Esophagus muscularis mucosa (tissue), 4 donors: ENCODE measurements at regions not wholly inside any gene's neighbourhood (a gene's known extent, or its start where the extent isn't known, plus 50 kb on each side); places are given as distances from the start of the nearest gene placed in this dataset.

Experiments used
- DNase-seq: peaks from one replicate; pipeline ENCODE4 v3.0.0-alpha.2; 2017; ENCODE audit errors: extremely low spot score
- H3K27ac ChIP-seq, 4 donors: fragments of 200-600 bp; sonication (generic); replicated peaks in 1 of 4; 1 replicate in 3 of 4; 2 replicates in 1 of 4; pipeline ENCODE4 v1.5.1; 2016 to 2019; ENCODE audit warnings: mild to moderate bottlenecking in 1 of 4
- H3K27me3 ChIP-seq, 4 donors: fragments of 200-600 bp; sonication (generic); one replicate each; pipeline versions ENCODE4 v1.5.1 to v1.6.0; 2016 to 2019
- H3K36me3 ChIP-seq, 4 donors: fragments of 200-600 bp; sonication (generic); one replicate each; pipeline ENCODE4 v1.5.1; 2016 to 2019
- H3K4me1 ChIP-seq, 4 donors: fragments of 200-600 bp; sonication (generic); one replicate each; pipeline ENCODE4 v1.5.1; 2016 to 2019
- H3K4me3 ChIP-seq, 4 donors: fragments of 200-600 bp; sonication (generic); 1 replicate in 2 of 4; 2 replicates in 2 of 4; pipeline ENCODE4 v1.5.1; 2016 to 2019; ENCODE audit warnings: mild to moderate bottlenecking in 4 of 4, moderate library complexity in 1 of 4
- H3K9me3 ChIP-seq, 4 donors: fragments of 200-600 bp; sonication (generic); 1 replicate in 3 of 4; 2 replicates in 1 of 4; pipeline ENCODE4 v1.5.1; 2016 to 2019
- EP300 ChIP-seq: sonication (generic); formaldehyde crosslinking; IDR thresholded peaks from one replicate; pipeline ENCODE4 v1.6.1; 2017; ENCODE audit warnings: antibody characterized with exemption
- POLR2A ChIP-seq: fragments of 450-650 bp; IDR thresholded peaks from one replicate; pipeline ENCODE4 v1.6.1; 2017; ENCODE audit warnings: antibody characterized with exemption, moderate library complexity, mild to moderate bottlenecking, low read depth
- POLR2AphosphoS5 ChIP-seq, 2 donors: sonication (generic); formaldehyde crosslinking; IDR thresholded peaks; one replicate each; pipeline ENCODE4 v1.6.1; 2017; ENCODE audit warnings: antibody characterized with exemption in 2 of 2
- WGBS: methylation state at CpG from one replicate; pipeline ENCODE4 v1.1.5; 2018; 5-methylcytosine and 5-hydroxymethylcytosine counted together
- intact Hi-C: fragments of 100-400 bp; cut with DNase I; formaldehyde crosslinking; loops from one replicate; pipeline ENCODE4 v1.15.1; 2023
- TF ChIP-seq, protein P1 (sequence below), 3 experiments: fragments of 200-600 bp in 2 of 3; fragments of 450-650 bp in 1 of 3; sonication (generic) in 2 of 3; IDR thresholded peaks; one replicate each; pipeline ENCODE4 v1.5.1; 2017 to 2019; ENCODE audit warnings: antibody characterized with exemption in 3 of 3, mild to moderate bottlenecking in 2 of 3, moderate library complexity in 1 of 3

DNA sequence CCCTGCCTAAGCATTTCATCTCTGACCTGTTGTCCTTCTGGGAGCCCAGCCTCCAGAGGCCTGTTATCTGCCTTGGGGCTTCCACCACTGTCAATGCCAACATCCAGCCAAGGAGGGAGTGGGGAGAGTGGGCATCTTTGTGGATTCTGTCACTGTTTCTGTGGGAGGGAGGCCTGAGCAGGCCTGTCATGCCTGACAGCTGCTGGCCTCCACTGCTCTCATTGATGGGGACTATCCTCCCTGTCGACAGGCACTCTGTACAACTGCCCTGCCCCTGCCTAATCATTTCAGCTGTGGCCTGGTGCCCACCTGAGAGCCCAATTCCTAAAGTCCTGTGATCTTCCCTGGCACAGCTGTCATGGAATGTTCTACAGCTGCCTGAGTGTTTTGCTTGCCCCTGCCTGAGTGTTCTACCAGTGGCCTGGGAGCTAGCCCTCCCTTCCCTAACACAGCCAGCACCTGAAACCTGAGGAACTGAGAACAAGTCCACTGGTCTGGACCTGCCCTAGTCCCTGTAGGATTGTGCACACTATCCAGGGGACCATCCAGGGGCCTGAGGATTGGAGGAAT, 145.3 kb downstream of the FAM83B start:
- H3K27me3 ChIP-seq: no peaks in the 10 kb centered on the region
- H3K4me1 ChIP-seq: no peaks in the 10 kb centered on the region
- TF ChIP-seq POLR2A (no peak), EP300 (no peak), POLR2AphosphoS5 (IDR thresholded peaks at IDR 0.05) (no peak)
- TF ChIP-seq, protein P1, sequence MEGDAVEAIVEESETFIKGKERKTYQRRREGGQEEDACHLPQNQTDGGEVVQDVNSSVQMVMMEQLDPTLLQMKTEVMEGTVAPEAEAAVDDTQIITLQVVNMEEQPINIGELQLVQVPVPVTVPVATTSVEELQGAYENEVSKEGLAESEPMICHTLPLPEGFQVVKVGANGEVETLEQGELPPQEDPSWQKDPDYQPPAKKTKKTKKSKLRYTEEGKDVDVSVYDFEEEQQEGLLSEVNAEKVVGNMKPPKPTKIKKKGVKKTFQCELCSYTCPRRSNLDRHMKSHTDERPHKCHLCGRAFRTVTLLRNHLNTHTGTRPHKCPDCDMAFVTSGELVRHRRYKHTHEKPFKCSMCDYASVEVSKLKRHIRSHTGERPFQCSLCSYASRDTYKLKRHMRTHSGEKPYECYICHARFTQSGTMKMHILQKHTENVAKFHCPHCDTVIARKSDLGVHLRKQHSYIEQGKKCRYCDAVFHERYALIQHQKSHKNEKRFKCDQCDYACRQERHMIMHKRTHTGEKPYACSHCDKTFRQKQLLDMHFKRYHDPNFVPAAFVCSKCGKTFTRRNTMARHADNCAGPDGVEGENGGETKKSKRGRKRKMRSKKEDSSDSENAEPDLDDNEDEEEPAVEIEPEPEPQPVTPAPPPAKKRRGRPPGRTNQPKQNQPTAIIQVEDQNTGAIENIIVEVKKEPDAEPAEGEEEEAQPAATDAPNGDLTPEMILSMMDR (IDR thresholded peaks at IDR 0.05): no peak
- H3K27ac ChIP-seq: no peak overlapping the region
- DNase-seq: no peak
- no peaks in the 10 kb centered on the region for H3K36me3 ChIP-seq
- intact Hi-C loops: no loop called here
- no CpG with 5 or more reads among the region's 1 CpG for WGBS
- no peak overlapping the region for H3K4me3 ChIP-seq
- peaks cover 0 to 4% (median 2%) of the 10 kb centered on the region in 4 donors for H3K9me3 ChIP-seq

DNA sequence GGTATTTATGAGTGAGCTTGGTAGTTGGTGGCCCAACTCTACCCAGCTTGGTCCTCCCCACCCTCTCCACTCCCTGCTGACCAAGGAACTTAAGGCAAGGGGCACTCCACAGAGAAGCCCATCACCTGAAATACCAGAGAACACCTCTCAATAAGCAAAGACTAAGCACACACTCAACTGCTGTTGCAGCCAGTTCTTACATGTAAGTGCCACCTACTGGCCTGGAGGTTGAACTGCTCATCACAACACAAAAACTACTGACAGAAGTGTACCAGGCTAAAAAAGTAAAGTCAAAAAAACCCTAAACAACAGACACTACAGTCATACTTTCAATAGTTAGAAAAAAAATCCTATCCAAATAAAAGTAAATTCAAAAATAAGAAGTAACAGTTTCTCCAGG, 146.2 kb downstream of the FAM83B start:
- peaks cover 0 to 4% (median 2%) of the 10 kb centered on the region in 4 donors for H3K9me3 ChIP-seq
- no peak for DNase-seq
- H3K27me3 ChIP-seq: no peaks in the 10 kb centered on the region
- TF ChIP-seq, protein P1 (IDR thresholded peaks at IDR 0.05): no peak
- no peaks in the 10 kb centered on the region for H3K4me1 ChIP-seq
- no peaks in the 10 kb centered on the region for H3K36me3 ChIP-seq
- no peak overlapping the region for H3K27ac ChIP-seq
- intact Hi-C loops: no loop called here
- no peak overlapping the region for H3K4me3 ChIP-seq

DNA sequence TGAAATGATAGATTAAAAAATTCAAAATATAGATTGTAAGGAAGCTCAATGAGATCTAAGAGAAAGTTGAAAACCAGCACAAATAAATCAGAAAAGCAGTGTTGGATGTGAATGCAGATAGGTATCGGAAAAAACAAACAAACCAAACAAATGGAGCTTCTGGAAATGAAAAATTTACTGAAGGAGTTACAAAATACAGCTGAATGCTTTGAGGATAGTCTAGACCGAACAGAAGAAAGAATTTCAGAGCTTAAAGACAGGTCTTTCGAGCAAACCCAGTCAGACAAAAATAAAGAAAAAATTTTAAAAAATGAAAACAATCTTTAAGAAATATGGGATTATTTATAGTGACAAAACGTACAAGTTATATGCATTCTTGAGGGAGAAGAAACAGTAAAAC, 146.7 kb downstream of the FAM83B start:
- Histone ChIP-seq H3K36me3 (no peaks in the 10 kb centered on the region), H3K9me3 (peaks cover 0 to 4% (median 2%) of the 10 kb centered on the region in 4 donors), H3K27ac (no peak overlapping the region), H3K4me1 (no peaks in the 10 kb centered on the region), H3K27me3 (no peaks in the 10 kb centered on the region), H3K4me3 (no peak overlapping the region)
- 70% methylated on average over 4 of the region's 4 CpGs for whole genome bisulfite sequencing
- TF ChIP-seq, protein P1 (IDR thresholded peaks at IDR 0.05): no peak
- TF ChIP-seq EP300 (no peak), POLR2AphosphoS5 (IDR thresholded peaks at IDR 0.05) (no peak), POLR2A (no peak)
- DNase-seq: no peak
- intact Hi-C loops: no loop called here

DNA sequence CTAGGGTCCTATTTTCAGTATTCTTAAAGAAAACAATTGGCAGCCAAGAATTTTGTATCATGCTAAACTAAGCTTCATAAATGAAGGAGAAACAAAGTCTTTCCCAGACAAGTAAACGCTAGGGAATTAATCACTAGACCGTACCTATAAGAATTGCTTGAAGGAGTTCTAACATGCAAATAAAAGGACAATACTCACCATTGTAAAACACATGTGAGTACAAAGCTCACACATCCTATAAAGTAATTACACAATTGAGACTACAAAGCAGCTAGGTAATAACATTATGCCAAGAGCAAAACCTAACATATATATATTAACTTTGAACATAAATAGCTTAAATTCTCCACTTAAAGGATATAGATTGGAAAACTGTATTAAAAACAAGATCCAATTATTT, 147.4 kb downstream of the FAM83B start:
- TF ChIP-seq POLR2AphosphoS5 (IDR thresholded peaks at IDR 0.05) (no peak), POLR2A (no peak), EP300 (no peak)
- TF ChIP-seq, protein P1 (IDR thresholded peaks at IDR 0.05): no peak
- WGBS: 100% methylated on average over 2 of the region's 2 CpGs
- Histone ChIP-seq H3K36me3 (no peaks in the 10 kb centered on the region), H3K27ac (no peak overlapping the region), H3K4me1 (no peaks in the 10 kb centered on the region), H3K27me3 (no peaks in the 10 kb centered on the region), H3K4me3 (no peak overlapping the region), H3K9me3 (peaks cover 0 to 4% (median 2%) of the 10 kb centered on the region in 4 donors)
- no peak for DNase-seq
- intact Hi-C loops: no loop called here

DNA sequence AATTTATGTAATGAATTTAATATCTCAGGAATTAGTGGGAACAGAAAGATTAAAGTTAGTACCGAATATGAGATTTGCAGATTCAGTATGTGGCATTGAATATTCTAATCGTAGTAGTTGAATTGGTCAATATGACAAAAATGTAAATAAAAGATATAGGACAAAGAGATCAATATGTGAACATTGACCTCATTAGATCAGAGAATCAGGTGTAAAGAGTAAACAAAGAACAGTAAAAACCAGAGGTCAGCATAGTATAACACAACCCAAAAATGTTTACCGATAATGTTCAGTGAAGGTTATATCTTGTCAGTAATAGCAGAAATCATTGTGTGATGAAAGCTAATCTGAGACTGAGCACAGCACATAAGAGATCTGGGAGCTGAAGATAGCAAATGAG, 152.0 kb downstream of the FAM83B start:
- Histone ChIP-seq H3K27ac (no peak overlapping the region), H3K9me3 (peaks cover 0 to 3% (median under 1%) of the 10 kb centered on the region in 4 donors), H3K4me1 (no peaks in the 10 kb centered on the region), H3K4me3 (no peak overlapping the region), H3K36me3 (no peaks in the 10 kb centered on the region), H3K27me3 (no peaks in the 10 kb centered on the region)
- intact Hi-C loops: no loop called here
- 94% methylated on average over 3 of the region's 3 CpGs for WGBS
- no peak for DNase-seq
- TF ChIP-seq, protein P1 (IDR thresholded peaks at IDR 0.05): no peak
- no peak for TF ChIP-seq POLR2AphosphoS5 (IDR thresholded peaks at IDR 0.05)
- no peak for TF ChIP-seq POLR2A
- TF ChIP-seq EP300: no peak
